ENCODE measurements at regions not wholly inside any gene's neighbourhood (a gene's known extent, or its start where the extent isn't known, plus 50 kb on each side); places are given as distances from the start of the nearest gene placed in this dataset.

DNA sequence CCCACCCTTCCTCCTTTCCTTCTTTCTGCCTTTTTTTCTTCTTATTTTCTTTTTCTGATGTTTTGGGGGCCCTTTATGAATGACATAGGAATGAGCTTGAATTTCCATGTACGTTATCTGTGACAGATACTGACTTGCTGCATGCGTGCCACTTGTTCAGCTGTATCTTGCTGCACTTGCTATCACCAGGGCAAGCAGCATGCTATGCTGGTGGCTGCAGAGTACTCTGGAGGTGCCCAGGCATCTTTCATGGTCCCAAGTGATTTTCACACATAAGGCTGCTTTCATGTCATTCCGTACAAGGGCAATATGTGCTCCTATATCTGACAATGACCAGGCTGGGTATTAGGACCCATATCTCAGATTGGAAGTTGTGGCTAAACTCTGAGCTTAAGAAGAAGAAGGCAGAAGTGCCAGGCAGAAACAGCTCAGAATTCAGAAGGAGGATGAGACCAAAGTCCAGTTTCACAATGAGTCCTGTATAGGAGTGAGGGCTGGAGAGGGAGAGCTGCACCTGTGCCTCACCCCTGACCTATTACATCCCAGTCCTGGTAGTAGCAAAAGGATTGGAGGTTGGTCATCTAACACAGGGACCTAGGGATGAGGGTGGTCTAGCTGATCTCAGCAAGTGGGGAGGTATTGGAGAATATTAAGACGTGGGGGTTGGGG lies 299.0 kb upstream of the DDHD1 start:
- TF ChIP-seq, protein P1, sequence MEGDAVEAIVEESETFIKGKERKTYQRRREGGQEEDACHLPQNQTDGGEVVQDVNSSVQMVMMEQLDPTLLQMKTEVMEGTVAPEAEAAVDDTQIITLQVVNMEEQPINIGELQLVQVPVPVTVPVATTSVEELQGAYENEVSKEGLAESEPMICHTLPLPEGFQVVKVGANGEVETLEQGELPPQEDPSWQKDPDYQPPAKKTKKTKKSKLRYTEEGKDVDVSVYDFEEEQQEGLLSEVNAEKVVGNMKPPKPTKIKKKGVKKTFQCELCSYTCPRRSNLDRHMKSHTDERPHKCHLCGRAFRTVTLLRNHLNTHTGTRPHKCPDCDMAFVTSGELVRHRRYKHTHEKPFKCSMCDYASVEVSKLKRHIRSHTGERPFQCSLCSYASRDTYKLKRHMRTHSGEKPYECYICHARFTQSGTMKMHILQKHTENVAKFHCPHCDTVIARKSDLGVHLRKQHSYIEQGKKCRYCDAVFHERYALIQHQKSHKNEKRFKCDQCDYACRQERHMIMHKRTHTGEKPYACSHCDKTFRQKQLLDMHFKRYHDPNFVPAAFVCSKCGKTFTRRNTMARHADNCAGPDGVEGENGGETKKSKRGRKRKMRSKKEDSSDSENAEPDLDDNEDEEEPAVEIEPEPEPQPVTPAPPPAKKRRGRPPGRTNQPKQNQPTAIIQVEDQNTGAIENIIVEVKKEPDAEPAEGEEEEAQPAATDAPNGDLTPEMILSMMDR (optimal IDR thresholded peaks at IDR 0.05 in 1 of 3, IDR thresholded peaks at IDR 0.05 in 1 of 3, conservative IDR thresholded peaks at IDR 0.05 in 1 of 3; ENCODE audit: extremely low read depth in 1 of 3, insufficient read depth in 2 of 3, low read length in 3 of 3) = no peak
- no peak for TF ChIP-seq EZH2 (IDR thresholded peaks at IDR 0.05; ENCODE audit: low read length)
- H3K4me2 ChIP-seq (ENCODE audit: control insufficient read depth, extremely low read depth, insufficient read depth, low read depth, low read length) = no peak overlapping the region
- no peaks in the 10 kb centered on the region for H3K36me3 ChIP-seq (ENCODE audit: control insufficient read depth in 2 of 2, extremely low read depth in 1 of 2, insufficient read depth in 2 of 2, low read length in 2 of 2)
- H3K4me1 ChIP-seq (ENCODE audit: control insufficient read depth, extremely low read depth, insufficient read depth, low read length) = no peaks in the 10 kb centered on the region
- H3K27ac ChIP-seq (ENCODE audit: control insufficient read depth, insufficient read depth, low read length) = no peak overlapping the region
- H3K4me3 ChIP-seq (ENCODE audit: control insufficient read depth in 2 of 3, extremely low read depth in 1 of 3, insufficient read depth in 2 of 3, low read depth in 1 of 3, low read length in 3 of 3) = no peak overlapping the region
- H3K9me1 ChIP-seq (ENCODE audit: control insufficient read depth, extremely low read depth, insufficient read depth, low read length) = no peaks in the 10 kb centered on the region
- H3K79me2 ChIP-seq (ENCODE audit: control insufficient read depth, insufficient read depth, low read length) = no peaks in the 10 kb centered on the region
- no peak overlapping the region for H2AFZ ChIP-seq (ENCODE audit: control insufficient read depth, low read length)
- no peak overlapping the region for H3K9ac ChIP-seq (ENCODE audit: control insufficient read depth, extremely low read depth, insufficient read depth, low read length)
- no peak for DNase-seq (ENCODE audit: low read depth, low spot score)
- dilution Hi-C loops (cut with MboI; ENCODE audit: extremely low pct_ligation_motif_present, low sequenced_read_pairs) = no loop called here
- H3K9me3 ChIP-seq (ENCODE audit: control insufficient read depth, low read depth, low read length) = no peaks in the 10 kb centered on the region
- no peaks in the 10 kb centered on the region for H3K27me3 ChIP-seq (ENCODE audit: control insufficient read depth, extremely low read depth, insufficient read depth, low read length)
- no peaks in the 10 kb centered on the region for H4K20me1 ChIP-seq (ENCODE audit: control insufficient read depth, extremely low read depth, insufficient read depth, low read length)
- no peak for FAIRE-seq

GRCh38 chr14:53450871-53451270 lies 297.7 kb upstream of the DDHD1 start:
- no peak overlapping the region for H3K9ac ChIP-seq (ENCODE audit: control insufficient read depth, extremely low read depth, insufficient read depth, low read length)
- no peaks in the 10 kb centered on the region for H3K36me3 ChIP-seq (ENCODE audit: control insufficient read depth in 2 of 2, extremely low read depth in 1 of 2, insufficient read depth in 2 of 2, low read length in 2 of 2)
- TF ChIP-seq, protein P1 (optimal IDR thresholded peaks at IDR 0.05 in 1 of 3, IDR thresholded peaks at IDR 0.05 in 1 of 3, conservative IDR thresholded peaks at IDR 0.05 in 1 of 3; ENCODE audit: extremely low read depth in 1 of 3, insufficient read depth in 2 of 3, low read length in 3 of 3) = no peak
- no peak for TF ChIP-seq EZH2 (IDR thresholded peaks at IDR 0.05; ENCODE audit: low read length)
- FAIRE-seq = no peak
- H4K20me1 ChIP-seq (ENCODE audit: control insufficient read depth, extremely low read depth, insufficient read depth, low read length) = no peaks in the 10 kb centered on the region
- dilution Hi-C loops (cut with MboI; ENCODE audit: extremely low pct_ligation_motif_present, low sequenced_read_pairs) = no loop called here
- no peaks in the 10 kb centered on the region for H3K4me1 ChIP-seq (ENCODE audit: control insufficient read depth, extremely low read depth, insufficient read depth, low read length)
- H3K4me2 ChIP-seq (ENCODE audit: control insufficient read depth, extremely low read depth, insufficient read depth, low read depth, low read length) = no peak overlapping the region
- H3K4me3 ChIP-seq (ENCODE audit: control insufficient read depth in 2 of 3, extremely low read depth in 1 of 3, insufficient read depth in 2 of 3, low read depth in 1 of 3, low read length in 3 of 3) = no peak overlapping the region
- H3K9me3 ChIP-seq (ENCODE audit: control insufficient read depth, low read depth, low read length) = no peaks in the 10 kb centered on the region
- no peak overlapping the region for H2AFZ ChIP-seq (ENCODE audit: control insufficient read depth, low read length)
- H3K79me2 ChIP-seq (ENCODE audit: control insufficient read depth, insufficient read depth, low read length) = no peaks in the 10 kb centered on the region
- no peak overlapping the region for H3K27ac ChIP-seq (ENCODE audit: control insufficient read depth, insufficient read depth, low read length)
- no peak for DNase-seq (ENCODE audit: low read depth, low spot score)
- no peaks in the 10 kb centered on the region for H3K9me1 ChIP-seq (ENCODE audit: control insufficient read depth, extremely low read depth, insufficient read depth, low read length)
- H3K27me3 ChIP-seq (ENCODE audit: control insufficient read depth, extremely low read depth, insufficient read depth, low read length) = no peaks in the 10 kb centered on the region

All from keratinocyte (primary cell).